HCT116 (cell line): ENCODE measurements at regions not wholly inside any gene's neighbourhood (a gene's known extent, or its start where the extent isn't known, plus 50 kb on each side); places are given as distances from the start of the nearest gene placed in this dataset.

Experiments
- CBX3 ChIP-seq: IDR thresholded peaks from 2 replicates; pipeline ENCODE4 v1.6.1; 2012; ENCODE audit warnings: low read depth
- CTCF ChIP-seq, 3 experiments: fragments of 200-600 bp in 1 of 3; sonication (generic) in 1 of 3; IDR thresholded peaks in 2 of 3; conservative IDR thresholded peaks in 1 of 3; 2 replicates each; pipeline ENCODE4 v1.5.1; 2012 to 2017; ENCODE audit warnings: low read depth in 2 of 3, low read length in 2 of 3, antibody characterized with exemption in 1 of 3, borderline replicate concordance in 1 of 3, control low read depth in 1 of 3, mild to moderate bottlenecking in 1 of 3, mixed read lengths in 1 of 3, mixed run types in 1 of 3, moderate library complexity in 1 of 3; ENCODE audit not compliant: insufficient read depth in 1 of 3
- ELF1 ChIP-seq: IDR thresholded peaks from 2 replicates; pipeline ENCODE4 v1.6.1; 2012; ENCODE audit warnings: low read depth, borderline replicate concordance
- EZH2 ChIP-seq: fragments of 200-600 bp; sonication (generic); IDR thresholded peaks from 2 replicates; pipeline ENCODE4 v1.6.1; 2017; ENCODE audit warnings: antibody characterized with exemption, mixed run types
- EZH2phosphoT487 ChIP-seq: fragments of 200-600 bp; IDR thresholded peaks from 2 replicates; pipeline ENCODE4 v1.6.1; 2018; ENCODE audit warnings: antibody characterized with exemption, borderline replicate concordance
- FOSL1 ChIP-seq: IDR thresholded peaks from 2 replicates; pipeline ENCODE4 v1.6.1; 2012; ENCODE audit warnings: low read depth
- POLR2A ChIP-seq: IDR thresholded peaks from 2 replicates; pipeline ENCODE4 v1.7.0; 2011; ENCODE audit warnings: borderline replicate concordance; ENCODE audit not compliant: insufficient read depth, insufficient read length; ENCODE audit errors: extremely low read depth
- POLR2AphosphoS5 ChIP-seq: IDR thresholded peaks from 2 replicates; pipeline ENCODE4 v1.6.1; 2011; ENCODE audit warnings: mild to moderate bottlenecking, low read depth, low read length, moderate library complexity
- REST ChIP-seq: IDR thresholded peaks from 2 replicates; pipeline ENCODE4 v1.6.1; 2012; ENCODE audit warnings: low read depth
- ZNF274 ChIP-seq: fragments of 200-500 bp; sonication (Bioruptor generic); IDR thresholded peaks from 2 replicates; pipeline ENCODE4 v1.6.1; 2014; ENCODE audit warnings: mild to moderate bottlenecking, low read depth, low read length, inconsistent platforms
- TF ChIP-seq, protein P1 (sequence below): IDR thresholded peaks from 2 replicates; pipeline ENCODE4 v1.6.1; 2011; ENCODE audit warnings: mild to moderate bottlenecking, low read length, moderate library complexity; ENCODE audit not compliant: insufficient replicate concordance; ENCODE audit errors: extremely low read depth

DNA sequence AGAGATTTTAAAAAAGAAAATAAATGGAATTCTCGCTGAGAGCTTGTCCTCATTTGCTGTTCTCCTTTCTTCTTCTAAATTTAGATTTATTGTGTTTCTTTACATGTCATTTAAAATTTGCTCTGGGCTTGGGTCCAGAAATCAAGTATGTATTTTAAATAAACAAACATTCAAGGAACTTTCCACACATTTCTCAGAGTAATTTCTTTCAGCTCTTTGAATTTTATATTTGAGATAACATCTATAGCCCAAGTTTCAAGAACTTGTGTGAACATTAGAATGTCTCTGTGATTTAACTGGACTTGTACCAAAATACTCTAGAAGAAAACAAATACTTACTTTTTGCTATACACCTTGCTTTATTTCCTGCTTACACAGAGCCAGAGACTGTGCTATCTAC, 192.3 kb downstream of the TMEM200A start:
- TF ChIP-seq CBX3 (no peak), ELF1 (no peak), CTCF (IDR thresholded peaks at IDR 0.05 in 2 of 3, conservative IDR thresholded peaks at IDR 0.05 in 1 of 3; ENCODE audit: borderline replicate concordance in 1 of 3, insufficient read depth in 1 of 3, low read depth in 2 of 3, low read length in 2 of 3) (no peak), REST (no peak), POLR2A (no peak), FOSL1 (no peak), EZH2phosphoT487 (no peak), POLR2AphosphoS5 (no peak), ZNF274 (no peak), EZH2 (no peak)
- TF ChIP-seq, protein P1, sequence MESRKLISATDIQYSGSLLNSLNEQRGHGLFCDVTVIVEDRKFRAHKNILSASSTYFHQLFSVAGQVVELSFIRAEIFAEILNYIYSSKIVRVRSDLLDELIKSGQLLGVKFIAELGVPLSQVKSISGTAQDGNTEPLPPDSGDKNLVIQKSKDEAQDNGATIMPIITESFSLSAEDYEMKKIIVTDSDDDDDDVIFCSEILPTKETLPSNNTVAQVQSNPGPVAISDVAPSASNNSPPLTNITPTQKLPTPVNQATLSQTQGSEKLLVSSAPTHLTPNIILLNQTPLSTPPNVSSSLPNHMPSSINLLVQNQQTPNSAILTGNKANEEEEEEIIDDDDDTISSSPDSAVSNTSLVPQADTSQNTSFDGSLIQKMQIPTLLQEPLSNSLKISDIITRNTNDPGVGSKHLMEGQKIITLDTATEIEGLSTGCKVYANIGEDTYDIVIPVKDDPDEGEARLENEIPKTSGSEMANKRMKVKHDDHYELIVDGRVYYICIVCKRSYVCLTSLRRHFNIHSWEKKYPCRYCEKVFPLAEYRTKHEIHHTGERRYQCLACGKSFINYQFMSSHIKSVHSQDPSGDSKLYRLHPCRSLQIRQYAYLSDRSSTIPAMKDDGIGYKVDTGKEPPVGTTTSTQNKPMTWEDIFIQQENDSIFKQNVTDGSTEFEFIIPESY: no peak
